Gastrocnemius medialis (tissue), 4 donors: ENCODE measurements at regions not wholly inside any gene's neighbourhood (a gene's known extent, or its start where the extent isn't known, plus 50 kb on each side); places are given as distances from the start of the nearest gene placed in this dataset.

ENCODE experiments used
- ATAC-seq, 2 donors: fragments of 150-250 bp; one replicate each; pipeline ENCODE4 v1.9.1; 2016
- DNase-seq, 2 donors: peaks; one replicate each; pipeline ENCODE4 v3.0.0-alpha.2; 2019
- H3K27ac ChIP-seq, 4 donors: fragments of 200-600 bp; sonication (generic); 1 replicate in 1 of 4; 2 replicates in 3 of 4; pipeline ENCODE4 v1.5.1; 2016 to 2018; ENCODE audit warnings: mild to moderate bottlenecking in 2 of 4, moderate library complexity in 1 of 4
- H3K27me3 ChIP-seq, 3 donors: fragments of 200-600 bp; sonication (generic) in 2 of 3; 1 replicate in 1 of 3; 2 replicates in 2 of 3; pipeline versions ENCODE4 v1.5.1 to v1.6.0; 2016 to 2019; ENCODE audit warnings: mild to moderate bottlenecking in 1 of 3, moderate library complexity in 1 of 3
- H3K36me3 ChIP-seq, 2 donors: fragments of 200-600 bp; sonication (generic) in 1 of 2; one replicate each; pipeline ENCODE4 v1.5.1; 2017 to 2018
- H3K4me1 ChIP-seq, 2 donors: fragments of 200-600 bp; sonication (generic) in 1 of 2; one replicate each; pipeline ENCODE4 v1.5.1; 2016 to 2017; ENCODE audit warnings: mild to moderate bottlenecking in 2 of 2
- H3K4me3 ChIP-seq, 4 donors: fragments of 200-600 bp; sonication (generic) in 3 of 4; 1 replicate in 1 of 4; 2 replicates in 3 of 4; pipeline ENCODE4 v1.5.1; 2016 to 2019; ENCODE audit warnings: mild to moderate bottlenecking in 2 of 4
- H3K9me3 ChIP-seq, 3 donors: fragments of 200-600 bp; sonication (generic) in 2 of 3; 1 replicate in 1 of 3; 2 replicates in 2 of 3; pipeline ENCODE4 v1.5.1; 2016 to 2019
- CTCF ChIP-seq, 5 experiments: fragments of 450-650 bp in 3 of 5; fragments of 200-600 bp in 2 of 5; sonication (generic) in 2 of 5; IDR thresholded peaks in 4 of 5; conservative IDR thresholded peaks in 1 of 5; 1 replicate in 4 of 5; 2 replicates in 1 of 5; pipeline ENCODE4 v1.5.1; 2016 to 2019; ENCODE audit warnings: antibody characterized with exemption in 5 of 5, mild to moderate bottlenecking in 3 of 5, moderate library complexity in 3 of 5
- POLR2A ChIP-seq, 2 donors: fragments of 450-650 bp; IDR thresholded peaks; one replicate each; pipeline ENCODE4 v1.6.1; 2017; ENCODE audit warnings: antibody characterized with exemption in 2 of 2, mild to moderate bottlenecking in 2 of 2, moderate library complexity in 2 of 2
- in situ Hi-C, 4 donors: fragments of 200-750 bp; cut with MboI; loops; one replicate each; pipeline versions ENCODE4 v1.15.0 to v1.8.0; 2017; ENCODE audit warnings: low sequenced_read_pairs in 4 of 4
- intact Hi-C: fragments of 100-400 bp; cut with DNase I; formaldehyde crosslinking; loops from one replicate; pipeline ENCODE4 v1.15.1; 2023; ENCODE audit warnings: low total_unique reads

- ATAC-seq, result no peak
- no peak for TF ChIP-seq CTCF (IDR thresholded peaks at IDR 0.05 in 4 of 5, conservative IDR thresholded peaks at IDR 0.05 in 1 of 5)
- no peak for TF ChIP-seq POLR2A (IDR thresholded peaks at IDR 0.05)
Observed at GRCh38 chr20:5400164-5400762, 83.5 kb upstream of the PROKR2 start.

GRCh38 chr20:5397393-5397792, 80.6 kb upstream of the PROKR2 start:
- Histone ChIP-seq H3K9me3 (no peaks in the 10 kb centered on the region), H3K36me3 (no peaks in the 10 kb centered on the region), H3K27ac (no peak overlapping the region), H3K4me3 (no peak overlapping the region), H3K27me3 (no peaks in the 10 kb centered on the region), H3K4me1 (no peaks in the 10 kb centered on the region)
- TF ChIP-seq CTCF (IDR thresholded peaks at IDR 0.05 in 4 of 5, conservative IDR thresholded peaks at IDR 0.05 in 1 of 5) (no peak), POLR2A (IDR thresholded peaks at IDR 0.05) (no peak)
- in situ Hi-C loops, result no loop called here
- no peak for ATAC-seq
- no peak for DNase-seq
- intact Hi-C loops, result no loop called here

More at GRCh38 chr20:5400164-5400762, 83.5 kb upstream of the PROKR2 start:
- H3K4me1 ChIP-seq, result no peaks in the 10 kb centered on the region
- no peak overlapping the region for H3K4me3 ChIP-seq
- no peaks in the 10 kb centered on the region for H3K9me3 ChIP-seq
- intact Hi-C loops (no loop called here), in situ Hi-C loops (no loop called here)
- H3K36me3 ChIP-seq, result no peaks in the 10 kb centered on the region
- no peak for DNase-seq
- no peak overlapping the region for H3K27ac ChIP-seq
- no peaks in the 10 kb centered on the region for H3K27me3 ChIP-seq

- Histone ChIP-seq H3K27ac (no peak overlapping the region), H3K9me3 (no peaks in the 10 kb centered on the region), H3K36me3 (no peaks in the 10 kb centered on the region), H3K4me3 (no peak overlapping the region), H3K4me1 (no peaks in the 10 kb centered on the region), H3K27me3 (no peaks in the 10 kb centered on the region)
- TF ChIP-seq POLR2A (IDR thresholded peaks at IDR 0.05), result no peak
- TF ChIP-seq CTCF (IDR thresholded peaks at IDR 0.05 in 4 of 5, conservative IDR thresholded peaks at IDR 0.05 in 1 of 5), result no peak
- ATAC-seq (no peak), DNase-seq (no peak)
- intact Hi-C loops (no loop called here), in situ Hi-C loops (no loop called here)
Observed at GRCh38 chr20:5395932-5396727, 79.4 kb upstream of the PROKR2 start.

GRCh38 chr20:5393218-5393870, 76.6 kb upstream of the PROKR2 start:
- no peaks in the 10 kb centered on the region for H3K4me1 ChIP-seq
- H3K4me3 ChIP-seq, result no peak overlapping the region
- in situ Hi-C loops, result no loop called here
- ATAC-seq, result no peak
- TF ChIP-seq CTCF (IDR thresholded peaks at IDR 0.05 in 4 of 5, conservative IDR thresholded peaks at IDR 0.05 in 1 of 5) (no peak), POLR2A (IDR thresholded peaks at IDR 0.05) (no peak)
- no peak for DNase-seq
- H3K27me3 ChIP-seq, result no peaks in the 10 kb centered on the region
- H3K27ac ChIP-seq, result no peak overlapping the region
- H3K9me3 ChIP-seq, result no peaks in the 10 kb centered on the region
- intact Hi-C loops, result no loop called here
- H3K36me3 ChIP-seq, result no peaks in the 10 kb centered on the region
